Right lobe of liver (tissue), 4 donors: ENCODE measurements at regions not wholly inside any gene's neighbourhood (a gene's known extent, or its start where the extent isn't known, plus 50 kb on each side); places are given as distances from the start of the nearest gene placed in this dataset.
"Not testable (repeated sequence)": the region's sequence is repeated elsewhere in the genome, so short reads cannot be mapped to it uniquely, and the experiment has no call there.

Experiments used
- CTCF ChIP-seq, 4 donors: fragments of 200-600 bp in 3 of 4; fragments of 450-650 bp in 1 of 4; IDR thresholded peaks; one replicate each; pipeline versions ENCODE4 v1.5.1 to v1.8.0; 2016 to 2022; ENCODE audit warnings: antibody characterized with exemption in 4 of 4, mild to moderate bottlenecking in 2 of 4
- POLR2A ChIP-seq: fragments of 450-650 bp; IDR thresholded peaks from one replicate; pipeline ENCODE4 v1.6.1; 2017; ENCODE audit warnings: antibody characterized with exemption, mild to moderate bottlenecking
- donor health status: DM: no; HTN: no; CAD: no.
- donor health status: DM: no; HTN: no; CAD: no.
- donor health status: DM: no; HTN: yes; CAD: no.

GRCh38 chr15:22639983-22640382 is 146.5 kb upstream of the NIPA1 start:
- TF ChIP-seq CTCF (IDR thresholded peaks at IDR 0.05); POLR2A: not testable (repeated sequence)
